GM12878 (cell line): ENCODE measurements at regions not wholly inside any gene's neighbourhood (a gene's known extent, or its start where the extent isn't known, plus 50 kb on each side); places are given as distances from the start of the nearest gene placed in this dataset.

Experiments
- BHLHE40 ChIP-seq, 2 experiments: fragments of 450-650 bp in 1 of 2; IDR thresholded peaks; 2 replicates each; pipeline ENCODE4 v1.6.1; 2011 to 2017; ENCODE audit warnings: low read depth in 2 of 2, borderline replicate concordance in 1 of 2, improper control_type of control experiment in 1 of 2, low read length in 1 of 2, mild to moderate bottlenecking in 1 of 2
- CEBPB ChIP-seq, 2 experiments: fragments of 150-350 bp in 1 of 2; IDR thresholded peaks; 2 replicates each; pipeline ENCODE4 v1.6.1; 2012 to 2014; ENCODE audit warnings: low read depth in 2 of 2, low read length in 2 of 2, borderline replicate concordance in 1 of 2, inconsistent platforms in 1 of 2
- CTCF ChIP-seq, 3 experiments: IDR thresholded peaks in 2 of 3; conservative IDR thresholded peaks in 1 of 3; 2 replicates each; pipeline ENCODE4 v1.5.1; 2011; ENCODE audit warnings: low read depth in 3 of 3, low read length in 3 of 3, mild to moderate bottlenecking in 3 of 3, control low read depth in 2 of 3, moderate library complexity in 2 of 3, inconsistent platforms in 1 of 3, mixed read lengths in 1 of 3; ENCODE audit not compliant: control insufficient read depth in 2 of 3, insufficient read depth in 1 of 3; ENCODE audit errors: extremely low read depth in 1 of 3
- HDAC2 ChIP-seq: fragments of 200-600 bp; sonication (generic); IDR thresholded peaks from 2 replicates; pipeline ENCODE4 v1.6.1; 2017
- MAX ChIP-seq: IDR thresholded peaks from 2 replicates; pipeline ENCODE4 v1.6.1; 2012; ENCODE audit warnings: low read depth, low read length, improper control_type of control experiment
- NFYB ChIP-seq: IDR thresholded peaks from 2 replicates; pipeline ENCODE4 v1.6.1; 2011; ENCODE audit warnings: low read depth, mild to moderate bottlenecking, low read length, improper control_type of control experiment, moderate library complexity; ENCODE audit not compliant: insufficient read depth
- REST ChIP-seq: IDR thresholded peaks from 2 replicates; pipeline ENCODE4 v1.6.1; 2012; ENCODE audit warnings: mild to moderate bottlenecking, low read depth, low read length
- SIN3A ChIP-seq: IDR thresholded peaks from 2 replicates; pipeline ENCODE4 v1.6.1; 2012; ENCODE audit warnings: low read depth, low read length, improper control_type of control experiment

- TF ChIP-seq CTCF (IDR thresholded peaks at IDR 0.05 in 2 of 3, conservative IDR thresholded peaks at IDR 0.05 in 1 of 3; ENCODE audit: control insufficient read depth in 2 of 3, extremely low read depth in 1 of 3, insufficient read depth in 1 of 3, low read depth in 3 of 3, low read length in 3 of 3) (no peak), BHLHE40 (IDR thresholded peaks at IDR 0.05; ENCODE audit: borderline replicate concordance in 1 of 2, low read depth in 2 of 2, low read length in 1 of 2) (no peak), SIN3A (no peak), REST (no peak), CEBPB (IDR thresholded peaks at IDR 0.05; ENCODE audit: borderline replicate concordance in 1 of 2, low read depth in 2 of 2, low read length in 2 of 2) (no peak), MAX (no peak), HDAC2 (no peak), NFYB (no peak)
Observed at GRCh38 chr11:92763336-92763735, 206.1 kb upstream of the MTNR1B start.
